A673 (cell line): ENCODE measurements at regions not wholly inside any gene's neighbourhood (a gene's known extent, or its start where the extent isn't known, plus 50 kb on each side); places are given as distances from the start of the nearest gene placed in this dataset.

Experiments
- BruUV-seq: library from RNA; stranded (reverse); fragments of 400-500 nt; replicated peaks from 2 replicates; lab custom pipeline; 2021; lab: Mats Ljungman, UMichigan
- CTCF ChIA-PET: fragments of 300-600 bp; sonication (Branson Sonifier 250); formaldehyde crosslinking; loops from one replicate; lab custom pipeline; 2022; ENCODE audit warnings: antibody characterized with exemption; lab: Charles Lee
- POLR2A ChIA-PET: fragments of 300-600 bp; sonication (Branson Sonifier 250); formaldehyde crosslinking; loops from one replicate; lab custom pipeline; 2022; ENCODE audit warnings: antibody characterized with exemption; ENCODE audit not compliant: low non-redundant PET; lab: Charles Lee
- DNase-seq: peaks from one replicate; pipeline ENCODE4 v3.0.0-alpha.2; 2015; ENCODE audit warnings: low spot score
- H3K27ac ChIP-seq: fragments of 200-600 bp; sonication (generic); 2 replicates; pipeline ENCODE4 v1.5.1; 2016; ENCODE audit warnings: mixed run types, low read depth, mild to moderate bottlenecking, mixed read lengths, antibody characterized with exemption, low read length; ENCODE audit not compliant: poor library complexity, severe bottlenecking
- H3K27me3 ChIP-seq: fragments of 200-600 bp; sonication (generic); replicated peaks from 2 replicates; pipeline ENCODE4 v1.6.1; 2017; ENCODE audit warnings: mixed run types, low read depth, mild to moderate bottlenecking, mixed read lengths, antibody characterized with exemption, low read length; ENCODE audit not compliant: insufficient read depth, poor library complexity
- H3K36me3 ChIP-seq: fragments of 200-600 bp; sonication (generic); 2 replicates; pipeline ENCODE4 v1.6.1; 2016; ENCODE audit warnings: mixed run types, mild to moderate bottlenecking, mixed read lengths, antibody characterized with exemption, low read length; ENCODE audit not compliant: insufficient read depth, poor library complexity, severe bottlenecking
- H3K4me1 ChIP-seq: fragments of 200-600 bp; sonication (generic); 2 replicates; pipeline ENCODE4 v1.6.1; 2017; ENCODE audit warnings: mixed run types, mild to moderate bottlenecking, mixed read lengths, antibody characterized with exemption, low read length; ENCODE audit not compliant: insufficient read depth, poor library complexity, severe bottlenecking
- H3K4me3 ChIP-seq: fragments of 200-600 bp; sonication (generic); 2 replicates; pipeline ENCODE4 v1.5.1; 2016; ENCODE audit warnings: low read depth, mixed run types, mild to moderate bottlenecking, mixed read lengths, low read length; ENCODE audit not compliant: poor library complexity, severe bottlenecking
- H3K9me3 ChIP-seq: fragments of 200-600 bp; sonication (generic); 2 replicates; pipeline ENCODE4 v1.6.1; 2016; ENCODE audit warnings: mixed run types, low read depth, mild to moderate bottlenecking, mixed read lengths, antibody characterized with exemption, low read length; ENCODE audit not compliant: poor library complexity, severe bottlenecking
- CTCF ChIP-seq: fragments of 300-800, 200-600 bp; sonication (generic); conservative IDR thresholded peaks from 2 replicates; pipeline ENCODE4 v1.5.1; 2017; ENCODE audit warnings: low read depth, mild to moderate bottlenecking, antibody characterized with exemption, low read length, moderate library complexity, mixed read lengths
- EZH2 ChIP-seq: fragments of 200-600 bp; sonication (generic); IDR thresholded peaks from 2 replicates; pipeline ENCODE4 v1.6.1; 2017; ENCODE audit warnings: borderline replicate concordance, low read depth, mild to moderate bottlenecking, mixed read lengths, antibody characterized with exemption, low read length; ENCODE audit not compliant: poor library complexity, severe bottlenecking
- intact Hi-C: fragments of 100-400 bp; cut with micrococcal nuclease; formaldehyde crosslinking; loops from one replicate; pipeline ENCODE4 v1.10.0; 2022; ENCODE audit not compliant: unreplicated experiment

GRCh38 chr6:156534594-156534993 is 242.6 kb upstream of the ARID1B start:
- CTCF ChIA-PET: no interaction called here
- no peak overlapping the region for H3K4me3 ChIP-seq

GRCh38 chr6:156533872-156534524 is 243.2 kb upstream of the ARID1B start:
- no peak for DNase-seq
- TF ChIP-seq EZH2 (no peak), CTCF (no peak)
- CTCF ChIA-PET: no interaction called here
- no peaks in the 10 kb centered on the region for H3K27me3 ChIP-seq
- no peaks in the 10 kb centered on the region for H3K4me1 ChIP-seq
- intact Hi-C loops: no loop called here
- H3K9me3 ChIP-seq: no peaks in the 10 kb centered on the region
- H3K36me3 ChIP-seq: no peaks in the 10 kb centered on the region
- POLR2A ChIA-PET: no interaction called here
- no peak overlapping the region for H3K4me3 ChIP-seq
- no peak overlapping the region for H3K27ac ChIP-seq
- BruUV-seq: no TSS peak

More at GRCh38 chr6:156534594-156534993, 242.6 kb upstream of the ARID1B start:
- no peak for TF ChIP-seq EZH2
- TF ChIP-seq CTCF: no peak
- H3K27ac ChIP-seq: no peak overlapping the region
- POLR2A ChIA-PET: no interaction called here
- H3K36me3 ChIP-seq: no peaks in the 10 kb centered on the region
- no peaks in the 10 kb centered on the region for H3K4me1 ChIP-seq
- DNase-seq: no peak
- H3K27me3 ChIP-seq: no peaks in the 10 kb centered on the region
- intact Hi-C loops: no loop called here
- H3K9me3 ChIP-seq: no peaks in the 10 kb centered on the region
- no TSS peak for BruUV-seq

- Histone ChIP-seq H3K4me1 (no peaks in the 10 kb centered on the region), H3K27ac (no peak overlapping the region), H3K9me3 (no peaks in the 10 kb centered on the region), H3K36me3 (no peaks in the 10 kb centered on the region), H3K27me3 (no peaks in the 10 kb centered on the region), H3K4me3 (no peak overlapping the region)
- BruUV-seq: no TSS peak
- intact Hi-C loops: no loop called here
- TF ChIP-seq EZH2: no peak
- no peak for TF ChIP-seq CTCF
- DNase-seq: no peak
- ChIA-PET POLR2A (no interaction called here), CTCF (no interaction called here)
Observed at GRCh38 chr6:156526081-156526480, 251.1 kb upstream of the ARID1B start.
